Lower leg skin (tissue), 3 donors: ENCODE measurements at regions not wholly inside any gene's neighbourhood (a gene's known extent, or its start where the extent isn't known, plus 50 kb on each side); places are given as distances from the start of the nearest gene placed in this dataset.

Experiments used
- POLR2A ChIP-seq, 2 donors: fragments of 450-650 bp; IDR thresholded peaks; one replicate each; pipeline ENCODE4 v1.6.1; 2016 to 2017; ENCODE audit warnings: antibody characterized with exemption in 2 of 2, mild to moderate bottlenecking in 1 of 2, moderate library complexity in 1 of 2
- TF ChIP-seq, protein P1 (sequence below), 3 donors: fragments of 450-650 bp; IDR thresholded peaks; one replicate each; pipeline ENCODE4 v1.5.1; 2016; ENCODE audit warnings: antibody characterized with exemption in 3 of 3, mild to moderate bottlenecking in 3 of 3, moderate library complexity in 2 of 3

DNA sequence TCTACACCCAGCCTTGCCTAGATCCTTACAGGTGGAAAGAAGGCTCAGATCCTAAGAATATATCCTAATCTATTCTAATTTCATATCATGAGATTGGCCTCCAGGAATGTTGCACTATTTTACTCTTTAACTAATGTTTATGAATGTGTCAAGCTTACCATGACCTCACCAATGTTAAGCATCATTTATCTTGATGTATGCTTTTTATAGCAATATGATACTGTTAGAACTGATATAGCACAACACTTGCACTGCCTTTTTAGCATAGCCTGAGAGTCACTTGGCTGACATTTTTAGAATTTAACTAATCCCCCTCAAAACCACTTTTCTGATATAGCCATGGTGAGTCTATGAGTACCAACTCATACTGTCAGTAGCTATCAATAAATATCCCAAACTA lies 191.5 kb upstream of the NR2F2 start:
- TF ChIP-seq, protein P1, sequence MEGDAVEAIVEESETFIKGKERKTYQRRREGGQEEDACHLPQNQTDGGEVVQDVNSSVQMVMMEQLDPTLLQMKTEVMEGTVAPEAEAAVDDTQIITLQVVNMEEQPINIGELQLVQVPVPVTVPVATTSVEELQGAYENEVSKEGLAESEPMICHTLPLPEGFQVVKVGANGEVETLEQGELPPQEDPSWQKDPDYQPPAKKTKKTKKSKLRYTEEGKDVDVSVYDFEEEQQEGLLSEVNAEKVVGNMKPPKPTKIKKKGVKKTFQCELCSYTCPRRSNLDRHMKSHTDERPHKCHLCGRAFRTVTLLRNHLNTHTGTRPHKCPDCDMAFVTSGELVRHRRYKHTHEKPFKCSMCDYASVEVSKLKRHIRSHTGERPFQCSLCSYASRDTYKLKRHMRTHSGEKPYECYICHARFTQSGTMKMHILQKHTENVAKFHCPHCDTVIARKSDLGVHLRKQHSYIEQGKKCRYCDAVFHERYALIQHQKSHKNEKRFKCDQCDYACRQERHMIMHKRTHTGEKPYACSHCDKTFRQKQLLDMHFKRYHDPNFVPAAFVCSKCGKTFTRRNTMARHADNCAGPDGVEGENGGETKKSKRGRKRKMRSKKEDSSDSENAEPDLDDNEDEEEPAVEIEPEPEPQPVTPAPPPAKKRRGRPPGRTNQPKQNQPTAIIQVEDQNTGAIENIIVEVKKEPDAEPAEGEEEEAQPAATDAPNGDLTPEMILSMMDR (IDR thresholded peaks at IDR 0.05): no peak
- no peak for TF ChIP-seq POLR2A (IDR thresholded peaks at IDR 0.05)
